ENCODE measurements at regions not wholly inside any gene's neighbourhood (a gene's known extent, or its start where the extent isn't known, plus 50 kb on each side); places are given as distances from the start of the nearest gene placed in this dataset.

GRCh38 chr6:105966481-105966880 is 119.7 kb upstream of the PRDM1 start:
- DNase-seq (ENCODE audit: low read depth) = no peak

GRCh38 chr6:105964979-105965760 is 121.0 kb upstream of the PRDM1 start:
- no peak for DNase-seq (ENCODE audit: low read depth)

- DNase-seq (ENCODE audit: low read depth) = no peak
Measured at GRCh38 chr6:105954148-105954547, 132.0 kb upstream of the PRDM1 start.

GRCh38 chr6:105952772-105953690 is 133.1 kb upstream of the PRDM1 start:
- DNase-seq (ENCODE audit: low read depth) = no peak

- DNase-seq (ENCODE audit: low read depth) = no peak
Measured at GRCh38 chr6:105952326-105952725, 133.8 kb upstream of the PRDM1 start.

GRCh38 chr6:105951322-105951721 is 134.8 kb upstream of the PRDM1 start:
- DNase-seq (ENCODE audit: low read depth) = no peak

GRCh38 chr6:105949869-105950268 is 136.3 kb upstream of the PRDM1 start:
- DNase-seq (ENCODE audit: low read depth) = no peak

- DNase-seq (ENCODE audit: low read depth) = no peak
Measured at GRCh38 chr6:105943514-105943913, 142.6 kb upstream of the PRDM1 start.

GRCh38 chr6:105941621-105942412 is 144.3 kb upstream of the PRDM1 start:
- no peak for DNase-seq (ENCODE audit: low read depth)

GRCh38 chr6:105940990-105941389 is 145.1 kb upstream of the PRDM1 start:
- DNase-seq (ENCODE audit: low read depth) = no peak

- no peak for DNase-seq (ENCODE audit: low read depth)
Measured at GRCh38 chr6:105936972-105937371, 149.2 kb upstream of the PRDM1 start.

GRCh38 chr6:105935416-105935815 is 150.7 kb upstream of the PRDM1 start:
- no peak for DNase-seq (ENCODE audit: low read depth)

- no peak for DNase-seq (ENCODE audit: low read depth)
Measured at GRCh38 chr6:105934708-105935107, 151.4 kb upstream of the PRDM1 start.

GRCh38 chr6:105932440-105932839 is 153.7 kb upstream of the PRDM1 start:
- DNase-seq (ENCODE audit: low read depth) = no peak

- no peak for DNase-seq (ENCODE audit: low read depth)
Measured at GRCh38 chr6:105929626-105930025, 156.5 kb upstream of the PRDM1 start.

GRCh38 chr6:105926318-105926717 is 159.8 kb upstream of the PRDM1 start:
- DNase-seq (ENCODE audit: low read depth) = no peak

- no peak for DNase-seq (ENCODE audit: low read depth)
Measured at GRCh38 chr6:105925706-105926105, 160.4 kb upstream of the PRDM1 start.

GRCh38 chr6:105921781-105922180 is 164.4 kb upstream of the PRDM1 start:
- no peak for DNase-seq (ENCODE audit: low read depth)

GRCh38 chr6:105920071-105920470 is 166.1 kb upstream of the PRDM1 start:
- no peak for DNase-seq (ENCODE audit: low read depth)

GRCh38 chr6:105917038-105917695 is 169.0 kb upstream of the PRDM1 start:
- no peak for DNase-seq (ENCODE audit: low read depth)

GRCh38 chr6:105911106-105911629 is 175.0 kb upstream of the PRDM1 start:
- no peak for DNase-seq (ENCODE audit: low read depth)

- DNase-seq (ENCODE audit: low read depth) = no peak
Measured at GRCh38 chr6:105909106-105909505, 177.0 kb upstream of the PRDM1 start.
